OCI-LY3 (cell line): ENCODE measurements at regions not wholly inside any gene's neighbourhood (a gene's known extent, or its start where the extent isn't known, plus 50 kb on each side); places are given as distances from the start of the nearest gene placed in this dataset.

Experiments
- H2AFZ ChIP-seq: fragments of 200-600, 300-600 bp; shearing (Covaris generic); 2 replicates; pipeline ENCODE4 v1.6.0; 2014; ENCODE audit warnings: antibody characterized with exemption, low read depth, low read length
- H3K27ac ChIP-seq: fragments of 200-600, 300-600 bp; sonication (generic); 2 replicates; pipeline ENCODE4 v1.5.1; 2014; ENCODE audit warnings: mild to moderate bottlenecking, low read length, moderate library complexity, mixed read lengths
- H3K27me3 ChIP-seq: fragments of 200-600, 300-600 bp; sonication (generic); 2 replicates; pipeline ENCODE4 v1.6.1; 2014; ENCODE audit warnings: low read depth, low read length, mixed read lengths
- H3K36me3 ChIP-seq: fragments of 200-600, 300-600 bp; sonication (generic); replicated peaks from 2 replicates; pipeline ENCODE3; 2014; ENCODE audit warnings: low read depth, low read length, mixed read lengths
- H3K4me1 ChIP-seq: fragments of 300-600, 200-600 bp; sonication (generic); 2 replicates; pipeline ENCODE4 v1.6.1; 2014; ENCODE audit warnings: low read length, mixed read lengths
- H3K4me2 ChIP-seq: fragments of 200-600, 300-600 bp; sonication (generic); 2 replicates; pipeline ENCODE4 v1.6.1; 2014; ENCODE audit warnings: low read length, mixed read lengths
- H3K4me3 ChIP-seq: fragments of 300-600, 200-600 bp; sonication (generic); 2 replicates; pipeline ENCODE4 v1.5.1; 2014; ENCODE audit warnings: antibody characterized with exemption, mild to moderate bottlenecking, low read length, moderate library complexity
- H3K79me2 ChIP-seq: fragments of 300-600, 200-600 bp; shearing (Covaris generic); 2 replicates; pipeline ENCODE4 v1.6.1; 2014; ENCODE audit warnings: mild to moderate bottlenecking, low read length, mixed read lengths
- H3K9ac ChIP-seq: fragments of 300-600, 200-600 bp; shearing (Covaris generic); 2 replicates; pipeline ENCODE4 v1.6.0; 2014; ENCODE audit warnings: mild to moderate bottlenecking, low read length, moderate library complexity
- H3K9me3 ChIP-seq: fragments of 200-600, 300-600 bp; shearing (Covaris generic); 2 replicates; pipeline ENCODE4 v1.6.1; 2014; ENCODE audit warnings: low read length, mixed read lengths; ENCODE audit not compliant: insufficient read depth
- H4K20me1 ChIP-seq: fragments of 200-600, 300-600 bp; sonication (generic); 2 replicates; pipeline ENCODE4 v1.6.1; 2016; ENCODE audit warnings: low read length, mixed read lengths; ENCODE audit not compliant: insufficient read depth
- CTCF ChIP-seq: fragments of 200-600, 300-600 bp; sonication (generic); IDR thresholded peaks from 2 replicates; pipeline ENCODE4 v1.5.1; 2014; ENCODE audit warnings: antibody characterized with exemption, low read length, low read depth
- EZH2phosphoT487 ChIP-seq: fragments of 200-600 bp; shearing (Covaris generic); IDR thresholded peaks from 2 replicates; pipeline ENCODE4 v1.6.1; 2018; ENCODE audit warnings: antibody characterized with exemption, mixed run types, low read depth

DNA sequence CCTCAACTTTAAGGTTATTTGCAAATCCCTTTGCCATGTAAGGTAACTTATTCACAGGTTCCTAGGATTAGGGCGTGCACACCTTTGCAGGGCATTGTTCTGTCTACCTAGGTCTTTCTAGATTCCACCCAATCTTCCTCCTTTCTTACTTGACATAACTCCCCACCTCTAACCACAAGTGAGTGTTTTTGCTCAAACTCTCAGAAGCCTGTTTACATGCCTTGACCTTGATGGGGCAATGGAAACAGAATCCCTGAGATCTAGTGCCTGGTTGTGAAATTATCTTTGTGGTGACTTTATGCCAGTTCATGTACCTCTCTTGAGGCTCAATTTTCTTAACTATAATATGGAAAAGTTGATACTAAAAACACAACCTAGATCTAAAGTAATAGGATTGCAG is 296.6 kb downstream of the TTLL7 start:
- Histone ChIP-seq H3K27ac (no peak overlapping the region), H3K79me2 (no peaks in the 10 kb centered on the region), H4K20me1 (no peaks in the 10 kb centered on the region), H3K27me3 (no peaks in the 10 kb centered on the region), H3K4me3 (no peak overlapping the region), H3K36me3 (peaks cover 3% of the 10 kb centered on the region), H3K9me3 (no peaks in the 10 kb centered on the region), H3K4me1 (peaks cover 12% of the 10 kb centered on the region), H3K4me2 (no peak overlapping the region), H2AFZ (no peak overlapping the region), H3K9ac (no peak overlapping the region)
- TF ChIP-seq EZH2phosphoT487 = no peak
- TF ChIP-seq CTCF = no peak

GRCh38 chr1:83701355-83701754 is 297.6 kb downstream of the TTLL7 start:
- no peak overlapping the region for H3K9ac ChIP-seq
- TF ChIP-seq CTCF = no peak
- no peak for TF ChIP-seq EZH2phosphoT487

DNA sequence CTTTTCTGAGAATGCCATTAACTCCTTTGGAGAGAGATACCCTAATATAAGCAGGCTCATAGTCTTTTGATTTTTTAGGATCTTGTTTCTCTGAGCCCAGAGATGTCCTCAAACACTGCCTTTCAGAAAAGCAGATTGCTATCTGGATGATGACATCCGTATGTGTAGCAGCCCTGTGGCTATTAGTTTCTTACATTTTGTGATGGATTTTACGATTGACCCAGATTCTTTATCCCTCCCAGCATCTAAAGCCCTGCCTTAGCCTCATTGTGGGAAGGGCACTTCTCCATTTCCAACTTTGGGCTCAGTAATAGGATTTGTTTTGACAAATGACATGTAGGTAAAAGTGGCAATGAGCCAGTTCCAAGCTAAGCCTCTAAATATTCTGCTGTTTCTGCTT is 300.3 kb downstream of the TTLL7 start:
- Histone ChIP-seq H3K4me2 (no peak overlapping the region), H3K27me3 (no peaks in the 10 kb centered on the region), H4K20me1 (no peaks in the 10 kb centered on the region), H3K9me3 (no peaks in the 10 kb centered on the region), H2AFZ (no peak overlapping the region), H3K27ac (no peak overlapping the region), H3K36me3 (peaks cover 3% of the 10 kb centered on the region), H3K4me1 (peaks cover 49% of the 10 kb centered on the region), H3K4me3 (no peak overlapping the region), H3K9ac (no peak overlapping the region), H3K79me2 (no peaks in the 10 kb centered on the region)
- TF ChIP-seq EZH2phosphoT487 (no peak), CTCF (no peak)

More at GRCh38 chr1:83701355-83701754, 297.6 kb downstream of the TTLL7 start:
- peaks cover 3% of the 10 kb centered on the region for H3K36me3 ChIP-seq
- H2AFZ ChIP-seq = no peak overlapping the region
- H3K9me3 ChIP-seq = no peaks in the 10 kb centered on the region
- peaks cover 22% of the 10 kb centered on the region for H3K4me1 ChIP-seq
- no peaks in the 10 kb centered on the region for H4K20me1 ChIP-seq
- no peaks in the 10 kb centered on the region for H3K79me2 ChIP-seq
- H3K27me3 ChIP-seq = no peaks in the 10 kb centered on the region
- H3K27ac ChIP-seq = no peak overlapping the region
- no peak overlapping the region for H3K4me2 ChIP-seq
- no peak overlapping the region for H3K4me3 ChIP-seq

DNA sequence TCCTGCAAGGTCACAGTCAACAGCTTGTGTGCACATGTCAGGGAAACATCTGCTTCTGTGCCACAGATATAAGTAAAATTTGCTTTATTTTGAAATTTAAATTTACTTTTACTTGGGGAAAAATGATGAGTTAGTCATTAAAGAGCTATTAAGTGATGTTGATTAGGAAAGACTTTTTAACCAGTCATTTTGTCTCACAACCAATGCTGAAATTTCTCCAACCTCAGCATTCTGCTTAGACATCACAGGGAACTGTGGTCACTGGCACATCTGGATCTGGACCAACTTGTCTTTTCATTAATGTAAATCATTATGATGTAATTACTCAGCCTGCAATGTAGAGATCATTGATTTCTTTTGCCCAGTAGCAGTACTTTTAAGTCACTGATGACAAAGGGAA is 301.0 kb downstream of the TTLL7 start:
- H3K4me1 ChIP-seq = peaks cover 55% of the 10 kb centered on the region
- H4K20me1 ChIP-seq = no peaks in the 10 kb centered on the region
- H3K9ac ChIP-seq = no peak overlapping the region; the same call in 1 of the 2 replicates
- TF ChIP-seq EZH2phosphoT487 (no peak), CTCF (no peak)
- no peaks in the 10 kb centered on the region for H3K79me2 ChIP-seq
- H3K4me2 ChIP-seq = peak overlapping the region; percentile 70
- H2AFZ ChIP-seq = no peak overlapping the region
- peak overlapping the region; percentile 51; the same call in 1 of the 2 replicates for H3K4me3 ChIP-seq
- peak overlapping the region; percentile 88; the same call in 1 of the 2 replicates for H3K27ac ChIP-seq
- H3K27me3 ChIP-seq = no peaks in the 10 kb centered on the region
- H3K36me3 ChIP-seq = peaks cover 3% of the 10 kb centered on the region
- H3K9me3 ChIP-seq = no peaks in the 10 kb centered on the region
